Embryonic facial prominence (tissue), 1 donor: ENCODE measurements at regions not wholly inside any gene's neighbourhood (a gene's known extent, or its start where the extent isn't known, plus 50 kb on each side); places are given as distances from the start of the nearest gene placed in this dataset.
"Not testable (repeated sequence)": the region's sequence is repeated elsewhere in the genome, so short reads cannot be mapped to it uniquely, and the experiment has no call there.

Source experiments
- DNase-seq: peaks from one replicate; pipeline ENCODE4 v3.0.0-alpha.2; 2016; ENCODE audit errors: extremely low spot score

- DNase-seq, result peak; percentile 29
Observed at GRCh38 chr1:61028136-61028535, 54.2 kb upstream of the NFIA start.

DNA sequence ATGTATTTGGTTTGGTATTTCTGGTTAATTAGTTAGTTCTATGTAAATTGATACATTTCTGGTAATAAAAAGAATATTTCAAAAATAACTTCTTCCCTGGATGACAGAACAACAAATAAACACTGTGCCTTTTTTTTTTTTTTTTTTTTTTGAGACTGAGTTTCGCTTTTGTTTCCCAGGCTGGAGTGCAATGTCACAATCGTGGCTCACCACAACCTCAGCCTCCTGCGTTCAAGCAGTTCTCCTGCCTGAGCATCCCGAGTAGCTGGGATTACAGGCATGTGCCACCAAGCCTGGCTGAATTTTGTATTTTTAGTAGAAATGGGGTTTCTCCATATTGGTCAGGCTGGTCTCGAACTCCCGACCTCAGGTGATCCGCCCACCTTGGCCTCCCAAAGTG is 64.3 kb upstream of the NFIA start:
- not testable (repeated sequence) for DNase-seq

DNA sequence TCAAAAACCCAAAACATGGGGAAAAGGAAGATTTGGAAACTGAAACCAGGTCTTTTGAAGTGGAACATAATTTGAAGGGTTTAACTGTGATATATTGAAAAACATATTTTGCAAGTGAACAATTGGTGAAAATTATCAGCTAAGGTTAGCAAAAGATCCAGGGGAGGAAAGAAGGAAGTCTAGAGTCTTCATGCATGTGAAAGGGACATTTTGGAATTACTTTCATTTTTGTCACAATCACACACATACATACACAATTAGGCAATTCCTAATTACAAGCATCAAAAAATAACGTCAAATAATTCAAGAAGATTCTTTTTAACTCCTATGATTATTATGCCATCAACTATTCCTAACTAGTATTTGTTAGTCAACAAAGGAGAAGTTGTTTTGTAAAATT is 64.7 kb upstream of the NFIA start:
- DNase-seq, result no peak

- no peak for DNase-seq
Observed at GRCh38 chr1:61013946-61014667, 68.3 kb upstream of the NFIA start.

DNA sequence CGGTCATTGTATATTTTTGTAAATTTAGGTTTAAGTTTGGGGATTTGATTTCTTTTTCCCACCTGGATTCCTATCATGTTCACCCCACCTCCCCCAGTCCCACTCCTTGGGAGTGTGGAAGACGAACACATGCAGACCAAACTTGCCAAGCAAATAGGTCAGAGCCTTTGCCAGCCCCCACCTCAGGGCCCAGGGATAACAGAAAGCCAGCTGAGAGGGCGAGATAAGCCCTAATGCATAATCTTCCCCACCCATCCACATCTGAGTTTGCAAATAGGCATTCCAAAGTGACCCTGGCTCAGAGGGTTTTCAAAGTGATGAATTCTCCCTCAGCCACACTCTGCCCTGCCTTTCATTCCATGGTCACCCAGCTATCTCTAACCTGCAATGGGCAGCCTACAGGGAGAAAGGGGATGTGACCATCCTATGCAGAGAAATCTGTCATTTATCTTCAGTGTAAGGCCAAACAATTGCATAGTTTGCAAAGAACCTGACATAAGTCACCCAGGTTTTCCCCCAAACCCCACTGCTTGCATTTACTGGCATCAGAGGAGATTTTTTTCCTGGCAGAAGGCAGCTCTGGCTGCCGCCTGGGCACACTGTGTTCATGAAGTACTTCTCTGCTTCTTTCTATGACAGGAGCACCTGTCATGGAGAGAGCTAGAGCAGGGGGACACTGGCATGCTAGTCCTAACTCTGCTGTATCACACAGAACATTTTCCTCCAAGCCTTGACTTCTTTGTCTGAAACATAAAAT is 69.0 kb upstream of the NFIA start:
- no peak for DNase-seq

DNA sequence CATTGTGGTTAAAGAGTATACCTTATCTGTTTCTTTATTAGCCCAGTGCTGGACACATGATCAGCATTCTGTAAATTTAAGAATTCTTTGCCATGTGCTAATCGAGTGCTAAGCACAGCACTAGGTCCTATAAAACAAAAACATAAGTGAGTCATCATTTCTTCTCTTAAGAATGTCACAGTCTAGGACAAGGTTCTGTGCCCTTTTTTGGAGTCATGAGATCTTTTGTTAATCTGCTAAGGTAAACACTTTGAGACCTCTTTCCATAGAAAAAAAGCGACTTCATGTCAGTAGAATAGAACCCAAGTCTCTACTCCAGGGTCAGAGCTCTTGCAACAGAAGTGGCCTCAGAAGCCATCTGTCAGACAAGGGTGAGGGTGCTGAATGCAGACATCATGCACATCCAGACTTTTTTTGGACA is 70.0 kb upstream of the NFIA start:
- no peak for DNase-seq

GRCh38 chr1:61011561-61012263 is 70.6 kb upstream of the NFIA start:
- DNase-seq, result no peak

DNA sequence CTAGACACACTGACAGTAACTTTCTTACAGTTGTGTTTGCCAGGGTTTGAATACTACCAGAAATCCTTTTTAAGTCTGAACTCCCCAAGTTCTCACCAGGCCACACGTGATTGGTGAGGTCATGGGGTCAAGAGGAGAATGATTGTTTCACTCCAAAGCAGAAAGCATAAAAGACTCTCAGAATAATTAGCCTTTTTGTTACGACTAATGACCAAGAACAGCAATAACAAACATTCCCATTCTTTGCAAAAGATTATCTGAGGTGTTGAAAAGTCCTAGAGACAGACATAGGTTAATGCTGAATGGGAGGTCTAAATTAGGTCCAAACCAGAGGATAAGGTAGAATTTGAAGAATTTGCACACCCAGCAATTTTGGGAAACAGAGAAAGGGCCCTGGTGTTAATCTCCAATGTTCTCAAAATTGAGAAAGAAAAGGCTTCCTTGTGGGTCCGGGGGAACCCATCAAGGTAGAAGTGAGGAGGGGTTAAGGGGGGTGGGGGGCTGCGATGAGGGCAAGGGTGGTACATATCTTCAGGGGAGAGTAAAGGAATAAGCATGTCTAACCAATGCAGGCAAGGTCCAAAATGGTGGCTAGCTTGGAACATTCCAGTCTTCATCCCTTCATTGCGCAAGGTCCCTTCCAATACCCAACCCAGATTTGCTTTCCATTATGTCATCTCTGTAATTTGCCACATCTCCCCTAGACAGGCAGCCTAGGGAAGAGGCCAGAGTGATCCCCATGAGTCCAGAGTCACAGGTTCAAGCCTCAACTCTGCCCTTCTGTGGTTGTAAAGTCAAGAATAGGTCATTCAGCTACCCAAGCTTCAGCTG is 74.6 kb upstream of the NFIA start:
- no peak for DNase-seq

DNA sequence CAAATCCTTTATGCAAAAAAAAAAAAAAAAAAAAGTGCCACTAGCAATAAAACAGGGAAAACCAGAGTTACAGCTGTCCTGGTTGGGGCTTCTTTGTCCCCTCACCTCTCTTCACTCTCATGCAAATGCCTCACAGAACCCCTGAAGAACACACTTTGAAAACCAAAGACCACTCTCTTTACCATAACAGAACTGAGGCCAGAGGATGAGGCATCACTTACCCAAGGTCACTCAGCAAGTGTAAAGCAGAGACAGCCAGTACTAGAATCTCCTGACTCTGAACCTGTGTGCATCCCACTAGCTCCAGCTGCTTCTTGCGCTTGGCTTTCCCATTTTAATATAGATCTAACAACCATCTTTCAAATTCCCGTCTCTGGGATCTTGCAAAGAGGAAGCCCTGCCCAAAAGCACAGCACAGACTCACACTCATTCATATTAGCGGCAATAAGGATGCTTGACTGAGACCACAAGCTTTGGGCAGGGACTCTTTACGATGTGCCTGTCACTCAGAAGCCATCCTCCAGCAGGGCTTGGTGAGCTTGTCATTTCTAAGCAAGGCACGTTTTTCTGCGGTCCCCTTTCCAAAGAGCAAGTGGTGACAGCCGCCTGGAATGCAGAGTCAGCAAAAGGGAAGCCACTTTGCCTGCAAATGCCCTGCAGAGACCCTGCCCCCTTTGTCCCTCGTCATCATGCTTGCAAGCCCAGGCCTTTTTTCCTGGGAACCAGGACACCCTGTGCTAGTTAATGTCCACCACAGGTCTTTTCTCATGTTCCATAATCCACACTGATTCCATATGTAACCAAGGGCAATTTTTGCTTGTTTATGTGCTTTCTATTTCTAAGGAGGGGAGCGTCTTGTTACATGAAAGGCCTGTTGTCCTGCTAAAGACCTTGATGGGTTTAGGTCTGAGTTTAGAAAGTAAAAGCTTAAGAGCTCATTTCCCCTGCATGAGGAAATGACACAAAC is 76.5 kb upstream of the NFIA start:
- DNase-seq, result no peak

- no peak for DNase-seq
Observed at GRCh38 chr1:61004262-61005003, 77.9 kb upstream of the NFIA start.

DNA sequence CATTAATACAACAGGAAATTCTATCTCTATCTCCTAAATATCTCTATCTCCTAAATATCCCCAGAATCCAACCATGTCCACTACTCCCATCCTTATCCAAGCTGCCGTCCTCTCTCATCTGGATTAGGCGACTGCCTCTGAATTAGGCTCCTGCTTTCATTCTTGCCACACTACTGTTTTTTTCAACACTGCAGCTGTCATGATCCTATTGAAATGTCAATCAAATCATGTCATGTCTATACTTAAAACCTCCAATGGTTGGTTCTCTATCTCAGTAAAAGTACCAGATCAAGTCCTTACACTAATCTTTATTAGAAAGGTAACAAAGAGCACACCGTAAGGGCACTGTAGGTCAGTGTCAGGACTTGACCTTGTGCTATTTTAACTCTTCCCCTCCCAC is 82.0 kb upstream of the NFIA start:
- DNase-seq, result no peak

DNA sequence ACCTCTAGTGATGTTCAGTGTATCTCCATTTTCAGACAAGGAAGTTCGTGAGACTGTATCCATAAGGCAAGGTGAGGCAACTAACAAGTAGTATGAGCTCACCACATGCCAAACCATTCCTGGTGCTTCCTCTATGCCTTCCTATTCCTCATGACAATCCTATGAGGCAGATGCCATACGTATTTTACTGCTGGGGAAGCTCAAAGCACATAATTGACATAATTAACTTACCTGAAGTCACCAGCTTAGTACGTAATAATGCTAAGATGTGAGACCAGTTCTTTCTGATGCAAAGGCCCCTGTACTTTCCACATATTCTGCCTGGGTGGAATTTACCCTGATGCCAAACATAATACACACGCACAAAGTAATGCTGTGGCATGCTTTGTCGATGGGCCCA is 83.6 kb upstream of the NFIA start:
- DNase-seq, result no peak

- DNase-seq, result no peak
Observed at GRCh38 chr1:60994828-60995492, 87.4 kb upstream of the NFIA start.

- no peak for DNase-seq
Observed at GRCh38 chr1:60994369-60994768, 88.0 kb upstream of the NFIA start.

DNA sequence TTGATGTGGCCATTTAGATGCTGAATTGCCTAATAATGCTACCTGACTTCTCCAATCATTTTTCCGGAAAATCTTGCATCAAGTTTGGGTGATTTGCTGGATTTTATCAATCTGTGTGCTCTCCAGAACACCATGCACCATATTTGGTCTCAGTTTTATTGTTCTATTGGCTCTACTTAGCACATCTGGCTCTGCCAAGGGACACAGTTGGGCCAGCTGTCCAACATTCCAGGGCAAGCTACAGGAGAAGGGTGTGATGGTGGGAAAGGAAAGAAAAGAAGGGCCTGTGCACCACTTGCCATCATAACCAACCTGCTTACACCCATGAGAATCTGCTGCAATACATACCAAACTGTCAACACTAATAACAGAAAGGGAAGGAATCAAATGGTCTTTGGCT is 90.2 kb upstream of the NFIA start:
- DNase-seq, result no peak

GRCh38 chr1:60990714-60991090 is 91.7 kb upstream of the NFIA start:
- no peak for DNase-seq

- DNase-seq, result peak; percentile 74
Observed at GRCh38 chr1:60989749-60990713, 92.3 kb upstream of the NFIA start.

GRCh38 chr1:60988891-60989290 is 93.5 kb upstream of the NFIA start:
- DNase-seq, result no peak
